ENCODE measurements at regions not wholly inside any gene's neighbourhood (a gene's known extent, or its start where the extent isn't known, plus 50 kb on each side); places are given as distances from the start of the nearest gene placed in this dataset.

- H3K9me1 ChIP-seq (ENCODE audit: insufficient read depth, low read length), result no peaks in the 10 kb centered on the region
- TF ChIP-seq CHD1 (IDR thresholded peaks at IDR 0.05; ENCODE audit: low read depth, low read length) (no peak), RFX5 (IDR thresholded peaks at IDR 0.05; ENCODE audit: low read depth, low read length) (no peak), CEBPB (IDR thresholded peaks at IDR 0.05; ENCODE audit: low read depth, low read length) (no peak), NFE2L2 (IDR thresholded peaks at IDR 0.05; ENCODE audit: low read depth, low read length) (no peak), USF2 (IDR thresholded peaks at IDR 0.05; ENCODE audit: low read depth, low read length) (no peak), BHLHE40 (IDR thresholded peaks at IDR 0.05; ENCODE audit: low read depth, low read length) (no peak), MAFK (IDR thresholded peaks at IDR 0.05; ENCODE audit: low read depth, low read length) (no peak), RCOR1 (IDR thresholded peaks at IDR 0.05; ENCODE audit: insufficient replicate concordance, low read length) (no peak), FOS (IDR thresholded peaks at IDR 0.05; ENCODE audit: low read depth, low read length) (no peak), ELK1 (IDR thresholded peaks at IDR 0.05; ENCODE audit: borderline replicate concordance, low read depth, low read length) (no peak), POLR2A (IDR thresholded peaks at IDR 0.05; ENCODE audit: low read depth, low read length) (no peak), SMC3 (IDR thresholded peaks at IDR 0.05; ENCODE audit: low read depth, low read length) (no peak), CTCF (conservative IDR thresholded peaks at IDR 0.05; ENCODE audit: low read depth, low read length) (no peak), MXI1 (IDR thresholded peaks at IDR 0.05; ENCODE audit: borderline replicate concordance, low read depth, low read length) (no peak), RAD21 (IDR thresholded peaks at IDR 0.05; ENCODE audit: low read length) (no peak)
- no peak overlapping the region for H3K18ac ChIP-seq (ENCODE audit: low read depth, low read length)
- dilution Hi-C loops (cut with HindIII; ENCODE audit: low sequenced_read_pairs, unreplicated experiment) (no loop called here), intact Hi-C loops (cut with micrococcal nuclease) (no loop called here), in situ Hi-C loops (cut with MboI; ENCODE audit: low sequenced_read_pairs) (no loop called here)
- ChIA-PET CTCF (no interaction called here), POLR2A (ENCODE audit: unreplicated experiment) (no interaction called here)
- H2AK5ac ChIP-seq (ENCODE audit: low read depth, low read length), result no peak overlapping the region
- H3K36me3 ChIP-seq (ENCODE audit: control insufficient read depth, insufficient read depth, low read length), result no peaks in the 10 kb centered on the region
- no peak overlapping the region for H4K91ac ChIP-seq (ENCODE audit: insufficient read depth, low read depth, low read length)
- H4K8ac ChIP-seq (ENCODE audit: low read depth in 2 of 2, low read length in 2 of 2), result no peak overlapping the region
- H3K23ac ChIP-seq (ENCODE audit: low read depth, low read length), result no peak overlapping the region
- H3K14ac ChIP-seq (replicated peaks; ENCODE audit: low read depth, low read length), result no peak overlapping the region
- no peak overlapping the region for H2BK15ac ChIP-seq (ENCODE audit: low read depth, low read length)
- H2AFZ ChIP-seq (replicated peaks; ENCODE audit: low read length, poor library complexity), result no peak overlapping the region
- peaks cover 5% of the 10 kb centered on the region; the same call in 1 of the 2 replicates for H3K9me3 ChIP-seq (ENCODE audit: control insufficient read depth, insufficient read depth, low read length)
- no peaks in the 10 kb centered on the region for H3K79me1 ChIP-seq (ENCODE audit: low read depth in 1 of 2, low read length in 2 of 2)
- no peak overlapping the region for H2BK5ac ChIP-seq (ENCODE audit: low read depth, low read length, poor library complexity, severe bottlenecking)
- WGBS, 2 experiments (ENCODE audit: extremely low coverage in 2 of 2, insufficient read length in 1 of 2), result no CpG with 5 or more reads among the region's 1 CpG
- H3K56ac ChIP-seq (ENCODE audit: extremely low read depth, insufficient read depth, low read length), result no peak overlapping the region
- H4K5ac ChIP-seq (ENCODE audit: low read depth, low read length), result no peak overlapping the region
- no peak overlapping the region for H2BK20ac ChIP-seq (ENCODE audit: low read depth, low read length)
- no peak overlapping the region for H2AK9ac ChIP-seq (replicated peaks; ENCODE audit: low read depth, low read length, poor library complexity)
- no peaks in the 10 kb centered on the region for H4K20me1 ChIP-seq (ENCODE audit: insufficient read depth, low read length)
- no peak overlapping the region for H3K9ac ChIP-seq (ENCODE audit: low read depth, low read length)
- no peak overlapping the region for H3K4me3 ChIP-seq (ENCODE audit: insufficient read depth, low read depth, low read length)
- no peak for DNase-seq
- no peaks in the 10 kb centered on the region for H3K27me3 ChIP-seq (ENCODE audit: control insufficient read depth, insufficient read depth, low read length)
- no peak overlapping the region for H3K4me2 ChIP-seq (ENCODE audit: low read depth, low read length)
- H3K4me1 ChIP-seq (ENCODE audit: control insufficient read depth, insufficient read depth, low read length), result no peaks in the 10 kb centered on the region
- no peak overlapping the region for H3K27ac ChIP-seq (ENCODE audit: insufficient read depth, low read length)
- no peak overlapping the region for H2BK120ac ChIP-seq (ENCODE audit: low read depth, low read length)
- no TSS peak for BruUV-seq (replicated peaks)
- H3K4ac ChIP-seq (ENCODE audit: low read depth, low read length), result no peak overlapping the region
- no peak for ATAC-seq (ENCODE audit: low read depth)
Measured at GRCh38 chr13:62096652-62097051, 681.0 kb upstream of the PCDH20 start.
